GM19438 (cell line): ENCODE measurements at regions not wholly inside any gene's neighbourhood (a gene's known extent, or its start where the extent isn't known, plus 50 kb on each side); places are given as distances from the start of the nearest gene placed in this dataset.

ENCODE experiments used
- ATAC-seq: cut with Tn5 transposase; IDR thresholded peaks from one replicate; pipeline ENCODE4 v1.9.1; 2021; ENCODE audit warnings: low read depth; ENCODE audit not compliant: unreplicated experiment

DNA sequence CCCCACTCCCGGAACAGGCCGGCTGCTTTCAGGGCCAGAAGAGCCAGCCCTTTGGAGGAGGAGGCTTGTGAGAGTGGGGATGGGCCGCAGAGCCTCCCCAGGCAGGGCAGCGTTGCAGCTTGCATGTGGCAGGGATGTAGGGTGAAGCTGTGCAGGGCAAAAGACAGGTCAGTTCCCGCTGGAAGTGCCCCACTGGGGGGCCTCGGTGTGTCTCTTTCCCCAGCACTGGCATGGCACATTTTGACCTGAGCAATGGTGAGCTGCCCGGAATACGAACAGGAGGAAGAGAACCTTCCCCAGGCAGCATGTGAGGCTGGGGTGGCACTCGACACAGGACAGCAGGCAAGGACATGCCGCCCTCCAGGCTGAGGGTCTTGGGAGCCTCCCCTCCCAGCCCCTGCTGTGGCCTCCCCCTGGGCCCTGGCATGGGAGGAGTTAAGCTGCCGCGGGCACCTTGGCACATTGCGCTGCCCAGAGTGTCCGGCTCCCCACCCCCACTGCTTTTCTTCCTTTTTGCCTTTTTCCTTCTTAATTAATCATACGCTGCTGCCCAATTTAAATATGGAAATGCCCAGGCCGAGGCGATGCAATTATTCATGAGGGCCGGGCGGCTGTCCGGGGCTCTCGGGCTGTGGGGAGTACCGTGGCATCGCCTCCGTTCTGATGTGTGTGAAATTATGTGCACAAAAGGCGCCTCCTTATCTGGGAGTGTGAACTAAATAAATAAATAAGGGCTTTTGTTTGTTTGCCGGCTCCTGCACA is 76.0 kb upstream of the WNT7B start:
- ATAC-seq: no peak

- no peak for ATAC-seq
These were observed 76.7 kb upstream of the WNT7B start for GRCh38 chr22:46053563-46054090.

- ATAC-seq: no peak
These were observed 77.4 kb upstream of the WNT7B start for GRCh38 chr22:46054091-46055073.

- ATAC-seq: no peak
These were observed 78.4 kb upstream of the WNT7B start for GRCh38 chr22:46055181-46055875.

DNA sequence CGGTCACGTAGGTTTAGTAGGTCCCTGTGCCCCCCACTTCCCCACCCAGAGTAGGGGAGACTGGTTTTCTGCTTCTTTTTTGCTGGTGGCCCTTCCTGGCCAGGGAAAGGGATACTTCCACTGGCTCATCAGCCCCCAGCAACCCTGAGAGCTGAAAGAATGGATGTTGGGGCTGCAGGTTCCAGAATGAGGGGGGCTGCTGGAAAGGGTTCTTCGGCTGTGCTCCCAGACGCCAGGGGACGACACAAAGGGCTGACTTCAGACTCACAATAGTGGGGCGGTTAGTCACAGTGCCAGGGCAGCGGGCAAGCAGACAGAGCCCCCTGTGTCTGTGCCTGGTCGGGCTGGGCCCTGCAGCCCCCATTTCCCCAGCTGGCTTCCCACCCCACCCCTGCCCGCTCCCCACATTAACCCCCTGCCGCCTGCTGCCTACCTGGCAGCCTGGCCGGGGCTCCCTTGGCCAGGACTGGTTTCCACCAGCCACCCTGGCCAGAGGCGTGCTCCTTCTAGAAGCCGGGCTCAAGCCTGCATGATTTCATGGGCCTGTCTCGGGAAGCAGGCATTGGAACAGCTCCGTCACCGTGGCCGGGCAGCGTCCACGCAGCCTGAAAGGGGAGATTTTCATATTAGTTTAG is 79.1 kb upstream of the WNT7B start:
- ATAC-seq: no peak

DNA sequence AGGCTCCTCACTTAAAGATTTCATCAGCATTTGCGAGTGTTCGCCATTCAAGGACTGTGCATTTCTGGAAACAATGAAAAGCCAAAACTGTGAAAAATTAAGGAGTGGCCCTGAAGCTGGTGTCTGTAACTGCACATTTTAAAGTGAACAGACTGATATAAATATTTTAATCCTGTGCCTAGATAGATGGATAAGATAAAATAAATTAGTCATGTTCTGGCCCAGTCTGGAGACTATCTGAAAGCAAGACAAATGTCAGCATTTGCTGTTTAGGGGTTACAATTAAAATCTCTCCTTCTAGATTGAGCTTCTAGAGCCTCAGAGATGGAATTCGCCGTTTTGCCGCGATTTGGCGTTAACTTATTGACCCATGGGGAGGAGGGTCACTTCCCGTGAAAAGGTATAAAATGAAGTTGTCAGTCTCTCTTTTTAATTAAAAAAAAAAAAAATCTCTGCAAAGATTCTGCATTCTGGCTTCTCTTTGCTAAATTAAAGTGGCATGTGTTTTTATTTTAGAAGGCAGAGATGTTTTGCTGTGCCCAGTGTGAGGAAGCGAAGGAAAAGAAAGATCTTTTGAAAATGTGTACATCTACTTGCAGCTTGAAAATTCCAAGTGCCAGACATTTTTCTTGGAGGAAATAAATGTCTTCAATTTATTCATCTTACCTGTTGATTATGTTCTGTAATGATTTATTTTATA is 79.7 kb upstream of the WNT7B start:
- ATAC-seq: no peak

DNA sequence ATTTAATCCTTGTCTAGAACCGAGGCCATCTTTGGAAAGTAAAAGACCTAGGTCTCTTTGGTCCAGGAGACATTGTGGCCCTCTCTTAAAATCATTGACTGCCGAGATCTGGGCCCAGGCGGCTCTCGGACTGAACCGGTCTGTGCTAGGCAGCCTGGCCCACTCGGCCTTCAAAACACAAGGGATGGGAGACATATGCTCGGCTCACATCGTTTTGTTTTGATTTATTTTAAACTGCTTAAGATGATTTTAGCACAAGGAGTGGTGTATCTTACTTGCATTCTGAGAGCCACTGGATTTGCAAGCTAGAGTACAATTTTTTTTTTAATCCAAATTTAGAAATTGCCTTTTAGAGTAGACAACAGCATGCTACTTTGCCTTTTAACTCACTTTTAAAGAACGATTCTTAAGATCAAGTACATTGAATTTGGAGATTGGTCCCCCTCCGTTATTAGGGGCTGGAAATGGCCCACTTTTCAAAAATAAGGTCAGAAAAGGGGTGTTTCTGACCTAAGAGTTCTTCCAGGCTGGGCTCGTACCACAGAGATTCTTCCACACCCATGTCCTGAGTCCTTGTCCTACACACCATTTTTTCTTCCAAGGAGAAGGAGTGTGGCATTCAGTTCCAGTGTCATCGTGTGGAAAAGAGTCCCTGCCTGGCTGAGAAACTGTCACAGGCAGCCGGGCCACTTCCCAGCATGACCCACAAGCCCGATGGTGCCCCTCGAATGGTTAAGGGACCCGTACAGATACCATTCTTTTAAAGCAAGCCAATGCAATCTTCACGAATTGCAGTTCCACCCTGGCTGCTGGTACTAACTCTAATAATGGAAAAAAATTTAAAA is 80.5 kb upstream of the WNT7B start:
- no peak for ATAC-seq

DNA sequence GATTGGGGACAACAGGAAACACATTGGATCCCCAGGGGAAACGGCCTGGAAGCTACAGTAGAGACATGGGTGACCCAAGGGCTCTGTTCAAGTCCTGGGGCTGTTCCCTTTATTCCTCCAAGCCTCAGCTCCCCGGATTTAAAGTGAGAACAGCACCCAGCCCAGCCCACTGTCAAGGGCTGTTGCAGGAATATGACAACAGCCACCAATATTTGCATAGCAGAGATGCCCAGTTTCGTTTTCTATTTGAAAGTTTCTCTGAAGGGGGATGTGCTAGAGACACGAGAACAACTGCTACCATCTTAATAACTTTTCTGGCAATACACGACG is 81.1 kb upstream of the WNT7B start:
- no peak for ATAC-seq

DNA sequence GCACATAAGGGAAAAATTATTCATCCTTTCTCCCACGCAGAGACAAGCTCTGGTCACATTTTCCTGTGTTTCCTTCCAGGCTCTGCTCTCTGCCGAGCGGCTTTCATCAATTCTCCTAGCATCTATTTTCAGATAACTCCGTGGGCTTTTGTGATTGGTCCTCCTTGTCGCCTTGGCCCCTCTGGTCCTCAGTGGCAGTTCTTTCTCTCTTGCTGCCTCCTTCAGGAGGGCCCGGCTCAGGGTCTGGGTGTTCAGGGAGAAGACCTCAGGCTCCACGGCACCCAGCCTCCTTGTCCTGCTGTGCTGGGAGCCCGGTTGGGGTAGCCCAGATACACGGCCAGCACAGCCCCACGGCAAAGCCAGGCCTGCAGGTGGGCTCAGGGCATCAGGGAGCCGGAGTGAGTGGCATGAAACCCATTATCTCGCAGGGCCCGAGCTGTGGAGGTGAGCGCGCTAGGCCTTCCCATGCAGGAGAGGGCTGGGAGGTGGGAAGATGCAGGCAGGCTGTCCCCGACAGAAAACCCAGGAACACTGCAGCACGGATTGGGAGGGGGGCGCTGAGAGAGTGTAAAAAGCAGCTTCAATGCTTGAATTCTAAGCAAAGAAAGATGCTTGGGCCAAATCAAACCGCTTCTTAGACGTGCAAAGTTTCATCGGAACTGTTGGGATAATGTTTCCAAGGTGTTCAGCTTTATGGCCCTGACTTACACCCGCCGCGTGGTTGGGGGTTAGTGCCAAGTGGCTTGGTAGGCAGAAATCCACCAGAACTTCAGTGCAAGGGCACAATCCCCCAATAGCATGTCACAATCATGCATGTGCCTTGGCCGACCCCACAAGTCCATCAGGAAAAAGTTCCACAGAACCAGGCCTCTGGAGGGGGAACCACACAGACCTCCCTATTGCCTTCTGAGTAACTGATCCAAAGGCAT is 81.9 kb upstream of the WNT7B start:
- ATAC-seq: no peak

GRCh38 chr22:46060292-46061123 is 83.5 kb upstream of the WNT7B start:
- no peak for ATAC-seq

DNA sequence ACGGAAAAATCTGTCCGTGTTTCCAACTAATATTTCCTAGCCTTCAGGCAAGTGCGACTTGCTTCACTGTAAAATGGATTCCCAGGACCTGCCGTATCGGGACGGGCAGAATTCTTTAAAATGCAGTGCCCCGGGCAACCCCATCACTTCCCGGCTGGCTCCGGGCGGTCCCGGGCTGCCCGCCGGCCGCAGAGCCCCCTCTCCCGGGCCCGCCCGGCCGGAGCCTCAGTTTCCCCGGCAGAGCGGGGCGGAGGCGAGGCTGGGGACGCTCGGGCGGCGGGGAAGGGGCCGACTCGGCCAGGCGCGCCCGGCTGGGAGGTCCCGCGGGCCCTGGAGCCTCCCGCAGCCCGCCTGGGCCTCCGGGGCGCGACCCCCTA is 84.2 kb upstream of the WNT7B start:
- ATAC-seq: no peak

- no peak for ATAC-seq
These were observed 84.7 kb upstream of the WNT7B start for GRCh38 chr22:46061501-46062231.

DNA sequence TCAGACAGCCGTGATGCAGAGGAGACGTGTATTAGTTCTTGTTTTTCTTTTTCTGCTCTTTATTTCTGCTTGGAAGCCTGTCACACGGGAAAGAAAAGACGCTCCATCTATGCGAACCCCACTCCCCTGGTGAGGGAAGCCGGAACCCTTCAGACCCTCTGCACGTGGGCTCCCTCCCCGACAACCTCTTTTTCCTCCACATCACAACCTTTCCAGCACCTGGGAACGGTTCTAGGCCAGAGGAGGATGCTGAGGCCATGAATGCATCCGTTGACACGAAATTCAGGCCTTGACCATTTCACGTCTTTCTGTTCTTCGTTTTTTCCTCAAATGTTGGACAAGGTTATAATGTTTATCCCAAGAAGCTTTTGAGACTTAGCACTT is 85.3 kb upstream of the WNT7B start:
- no peak for ATAC-seq

DNA sequence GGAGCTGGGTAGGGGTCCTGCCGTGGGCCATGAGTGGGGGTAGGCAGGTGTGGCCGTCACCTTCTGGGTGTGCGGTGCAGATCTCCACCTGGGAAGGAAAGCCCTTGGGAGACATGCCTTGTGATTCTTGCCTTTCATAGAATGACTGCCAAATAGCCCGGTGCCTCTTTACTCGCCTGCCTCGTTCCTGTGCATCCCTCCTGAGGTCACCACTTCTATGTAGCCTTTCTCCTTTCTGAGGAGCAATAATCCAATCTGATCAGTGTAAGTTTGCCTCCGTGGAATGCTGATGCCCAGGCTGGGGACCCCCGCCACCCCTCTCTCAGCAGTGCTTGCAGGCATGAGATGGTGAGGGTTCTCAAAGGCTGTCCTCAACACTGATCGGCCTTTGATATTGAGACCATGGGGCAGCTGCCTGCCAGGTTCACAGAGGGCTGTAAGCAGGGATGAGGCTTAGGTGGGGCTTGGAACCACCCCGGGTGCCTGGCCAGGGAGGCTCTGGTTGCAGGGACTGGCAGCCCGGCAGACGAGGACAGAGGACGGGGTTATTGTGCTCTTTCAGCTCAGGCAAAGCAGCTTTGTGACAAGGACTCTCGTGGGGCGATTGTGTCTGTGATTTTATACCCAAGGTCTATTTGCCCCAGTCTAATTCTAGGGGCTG is 86.1 kb upstream of the WNT7B start:
- no peak for ATAC-seq

- no peak for ATAC-seq
These were observed 86.5 kb upstream of the PPARA start for GRCh38 chr22:46063846-46064227.
